ENCODE measurements at regions not wholly inside any gene's neighbourhood (a gene's known extent, or its start where the extent isn't known, plus 50 kb on each side); places are given as distances from the start of the nearest gene placed in this dataset.

- DNase-seq (ENCODE audit: low spot score): no peak
- TF ChIP-seq CTCF (IDR thresholded peaks at IDR 0.05): no peak
- Mint-ChIP-seq H3K4me1 (ENCODE audit: low read depth) (no peaks in the 10 kb centered on the region), H3K27me3 (ENCODE audit: low read depth) (peaks cover 5% of the 10 kb centered on the region), H3K27ac (ENCODE audit: unreplicated experiment) (no peak overlapping the region), H3K4me3 (ENCODE audit: unreplicated experiment) (no peak overlapping the region), H3K36me3 (ENCODE audit: low read depth) (no peaks in the 10 kb centered on the region), H3K9me3 (ENCODE audit: low read depth) (no peaks in the 10 kb centered on the region)
Observed at GRCh38 chr13:71339736-71340135, 527.3 kb downstream of the DACH1 start.

GRCh38 chr13:71339005-71339404 lies 528.0 kb downstream of the DACH1 start:
- Mint-ChIP-seq H3K36me3 (ENCODE audit: low read depth) (no peaks in the 10 kb centered on the region), H3K27me3 (ENCODE audit: low read depth) (peaks cover 5% of the 10 kb centered on the region), H3K27ac (ENCODE audit: unreplicated experiment) (no peak overlapping the region), H3K4me3 (ENCODE audit: unreplicated experiment) (no peak overlapping the region), H3K4me1 (ENCODE audit: low read depth) (no peaks in the 10 kb centered on the region), H3K9me3 (ENCODE audit: low read depth) (no peaks in the 10 kb centered on the region)
- no peak for TF ChIP-seq CTCF (IDR thresholded peaks at IDR 0.05)
- no peak for DNase-seq (ENCODE audit: low spot score)

GRCh38 chr13:71338070-71338469 lies 528.9 kb downstream of the DACH1 start:
- Mint-ChIP-seq H3K27me3 (ENCODE audit: low read depth) (peaks cover 5% of the 10 kb centered on the region), H3K36me3 (ENCODE audit: low read depth) (no peaks in the 10 kb centered on the region), H3K4me1 (ENCODE audit: low read depth) (no peaks in the 10 kb centered on the region), H3K27ac (ENCODE audit: unreplicated experiment) (no peak overlapping the region), H3K4me3 (ENCODE audit: unreplicated experiment) (no peak overlapping the region), H3K9me3 (ENCODE audit: low read depth) (no peaks in the 10 kb centered on the region)
- DNase-seq (ENCODE audit: low spot score): no peak
- no peak for TF ChIP-seq CTCF (IDR thresholded peaks at IDR 0.05)

GRCh38 chr13:71327266-71327665 lies 539.7 kb downstream of the DACH1 start:
- Mint-ChIP-seq H3K4me1 (ENCODE audit: low read depth) (no peaks in the 10 kb centered on the region), H3K36me3 (ENCODE audit: low read depth) (no peaks in the 10 kb centered on the region), H3K9me3 (ENCODE audit: low read depth) (no peaks in the 10 kb centered on the region), H3K27ac (ENCODE audit: unreplicated experiment) (no peak overlapping the region), H3K27me3 (ENCODE audit: low read depth) (peaks cover 3% of the 10 kb centered on the region), H3K4me3 (ENCODE audit: unreplicated experiment) (no peak overlapping the region)
- DNase-seq (ENCODE audit: low spot score): no peak
- TF ChIP-seq CTCF (IDR thresholded peaks at IDR 0.05): no peak

- Mint-ChIP-seq H3K27me3 (ENCODE audit: low read depth) (no peaks in the 10 kb centered on the region), H3K4me3 (ENCODE audit: unreplicated experiment) (no peak overlapping the region), H3K36me3 (ENCODE audit: low read depth) (no peaks in the 10 kb centered on the region), H3K9me3 (ENCODE audit: low read depth) (peaks cover under 1% of the 10 kb centered on the region), H3K4me1 (ENCODE audit: low read depth) (no peaks in the 10 kb centered on the region), H3K27ac (ENCODE audit: unreplicated experiment) (no peak overlapping the region)
- TF ChIP-seq CTCF (IDR thresholded peaks at IDR 0.05): no peak
- DNase-seq (ENCODE audit: low spot score): no peak
Observed at GRCh38 chr13:71325556-71325955, 541.4 kb downstream of the DACH1 start.
